Transverse colon (tissue), 4 donors: ENCODE measurements at regions not wholly inside any gene's neighbourhood (a gene's known extent, or its start where the extent isn't known, plus 50 kb on each side); places are given as distances from the start of the nearest gene placed in this dataset.
"Not testable (repeated sequence)": the region's sequence is repeated elsewhere in the genome, so short reads cannot be mapped to it uniquely, and the experiment has no call there.

Experiments used
- DNase-seq: peaks from one replicate; pipeline ENCODE4 v3.0.0-alpha.2; 2019
- H3K27ac ChIP-seq, 4 donors: fragments of 200-600 bp; sonication (generic); 2 replicates each; pipeline ENCODE4 v1.5.1; 2016 to 2018; ENCODE audit warnings: inconsistent platforms in 4 of 4
- H3K27me3 ChIP-seq: fragments of 200-600 bp; sonication (generic); 2 replicates; pipeline ENCODE4 v1.5.1; 2017; ENCODE audit warnings: inconsistent platforms
- H3K36me3 ChIP-seq, 4 donors: fragments of 200-600 bp; sonication (generic); 2 replicates each; pipeline ENCODE4 v1.5.1; 2017 to 2019; ENCODE audit warnings: inconsistent platforms in 4 of 4
- H3K4me1 ChIP-seq, 4 donors: fragments of 200-600 bp; sonication (generic); 2 replicates each; pipeline ENCODE4 v1.5.1; 2017 to 2020; ENCODE audit warnings: inconsistent platforms in 4 of 4
- H3K4me3 ChIP-seq, 4 donors: fragments of 200-600 bp; sonication (generic); 1 replicate in 1 of 4; 2 replicates in 3 of 4; pipeline versions ENCODE4 v1.5.1 to v1.6.1; 2017 to 2019; ENCODE audit warnings: inconsistent platforms in 4 of 4
- H3K9me3 ChIP-seq, 2 donors: fragments of 200-600 bp; sonication (generic); 2 replicates each; pipeline ENCODE4 v1.5.1; 2017 to 2019; ENCODE audit warnings: inconsistent platforms in 2 of 2
- CTCF ChIP-seq, 5 experiments: fragments of 200-600 bp in 3 of 5; fragments of 450-650 bp in 2 of 5; sonication (generic) in 3 of 5; IDR thresholded peaks; 1 replicate in 2 of 5; 2 replicates in 3 of 5; pipeline ENCODE4 v1.5.1; 2016 to 2017; ENCODE audit warnings: antibody characterized with exemption in 5 of 5, inconsistent platforms in 3 of 5, mild to moderate bottlenecking in 2 of 5, moderate library complexity in 1 of 5
- EP300 ChIP-seq: sonication (generic); formaldehyde crosslinking; IDR thresholded peaks from one replicate; pipeline ENCODE4 v1.6.1; 2017; ENCODE audit warnings: antibody characterized with exemption, low read depth
- POLR2A ChIP-seq: fragments of 450-650 bp; IDR thresholded peaks from one replicate; pipeline ENCODE4 v1.6.1; 2016; ENCODE audit warnings: antibody characterized with exemption, mild to moderate bottlenecking, moderate library complexity
- POLR2AphosphoS5 ChIP-seq, 3 donors: sonication (generic); formaldehyde crosslinking; IDR thresholded peaks; one replicate each; pipeline ENCODE4 v1.6.1; 2016; ENCODE audit warnings: antibody characterized with exemption in 3 of 3
- WGBS, 2 donors: methylation state at CpG; one replicate each; pipeline ENCODE4 v1.1.5; 2018; ENCODE audit warnings: low coverage in 1 of 2; 5-methylcytosine and 5-hydroxymethylcytosine counted together
- in situ Hi-C, 4 donors: fragments of 200-750 bp; cut with MboI; loops; one replicate each; pipeline versions ENCODE4 v1.15.0 to v1.15.1; 2017; ENCODE audit warnings: low sequenced_read_pairs in 3 of 4, low pct_ligation_motif_present in 1 of 4, low pct_unique_long_range_greater_than_20kb in 1 of 4
- intact Hi-C: fragments of 100-400 bp; cut with DNase I; formaldehyde crosslinking; loops from one replicate; pipeline ENCODE4 v1.15.1; 2023; ENCODE audit warnings: low total_unique reads

DNA sequence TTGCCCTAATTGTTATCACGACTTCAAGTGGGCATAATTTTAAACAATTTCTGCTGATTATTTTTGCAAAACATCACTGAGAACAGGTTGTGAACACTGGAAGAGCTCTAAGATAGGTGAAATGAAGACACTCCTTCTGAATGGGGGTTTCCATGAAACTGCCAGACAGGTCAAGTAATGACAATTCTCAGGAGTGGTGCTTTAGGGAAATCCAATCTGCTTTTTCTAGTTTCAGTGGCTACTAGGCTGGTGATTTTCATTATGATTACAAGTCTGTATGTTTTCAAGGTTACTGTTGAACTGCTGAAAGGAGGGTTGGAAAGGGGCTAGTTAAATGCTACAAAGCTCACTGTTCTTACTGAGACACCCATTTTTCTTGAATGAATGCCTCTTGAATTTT, 1724.2 kb downstream of the PCDH9 start:
- no peak for TF ChIP-seq EP300
- no peak for TF ChIP-seq POLR2A
- TF ChIP-seq CTCF (IDR thresholded peaks at IDR 0.05) = no peak
- TF ChIP-seq POLR2AphosphoS5 (IDR thresholded peaks at IDR 0.05) = no peak
- intact Hi-C loops = no loop called here
- peaks cover 0 to 8% of the 10 kb centered on the region in 2 donors for H3K9me3 ChIP-seq
- no peaks in the 10 kb centered on the region for H3K36me3 ChIP-seq
- H3K27me3 ChIP-seq = no peaks in the 10 kb centered on the region
- H3K4me1 ChIP-seq = no peaks in the 10 kb centered on the region
- in situ Hi-C loops = no loop called here
- H3K27ac ChIP-seq = no peak overlapping the region
- WGBS, 2 donors = 71 to 91% methylated on average over 1 of the region's 1 CpG
- no peak overlapping the region for H3K4me3 ChIP-seq
- no peak for DNase-seq

GRCh38 chr13:65504213-65504612, 1725.9 kb downstream of the PCDH9 start:
- DNase-seq = no peak
- Histone ChIP-seq H3K27me3 (no peaks in the 10 kb centered on the region), H3K9me3 (peaks cover 0 to 8% of the 10 kb centered on the region in 2 donors), H3K4me3 (no peak overlapping the region), H3K4me1 (no peaks in the 10 kb centered on the region), H3K36me3 (no peaks in the 10 kb centered on the region), H3K27ac (no peak overlapping the region)
- 58 to 72% methylated on average over 1 of the region's 1 CpG for WGBS, 2 donors
- intact Hi-C loops (no loop called here), in situ Hi-C loops (no loop called here)
- no peak for TF ChIP-seq EP300
- TF ChIP-seq POLR2A = no peak

GRCh38 chr13:65500481-65500880, 1729.7 kb downstream of the PCDH9 start:
- Histone ChIP-seq H3K4me3 (no peak overlapping the region), H3K27me3 (no peaks in the 10 kb centered on the region), H3K36me3 (no peaks in the 10 kb centered on the region), H3K9me3 (peaks cover 0 to 4% of the 10 kb centered on the region in 2 donors), H3K27ac (no peak overlapping the region), H3K4me1 (no peaks in the 10 kb centered on the region)
- TF ChIP-seq POLR2A = no peak
- intact Hi-C loops (no loop called here), in situ Hi-C loops (no loop called here)
- no peak for DNase-seq
- 49 to 61% methylated on average over 3 of the region's 3 CpGs for WGBS, 2 donors

DNA sequence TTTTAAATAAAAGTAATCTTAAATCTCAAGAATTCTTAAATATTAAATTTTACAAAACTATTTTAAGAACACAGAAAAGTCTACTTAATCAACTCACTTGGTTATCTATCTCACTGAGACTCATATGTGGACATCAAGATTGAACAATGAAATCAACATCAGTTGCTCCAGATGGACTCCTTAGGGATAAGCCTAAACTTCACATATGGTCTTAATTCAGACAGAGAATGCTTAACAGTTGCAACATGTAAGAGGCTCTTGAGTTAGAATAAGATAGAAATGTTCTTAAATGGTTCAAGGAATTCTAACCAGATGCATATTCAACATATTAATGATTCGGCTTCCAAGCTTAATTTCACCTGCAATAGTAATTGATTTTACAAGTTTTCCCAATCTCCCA, 1730.9 kb downstream of the PCDH9 start:
- Histone ChIP-seq H3K9me3 (peaks cover 0 to 2% of the 10 kb centered on the region in 2 donors), H3K4me3 (no peak overlapping the region), H3K36me3 (no peaks in the 10 kb centered on the region), H3K27me3 (no peaks in the 10 kb centered on the region), H3K4me1 (no peaks in the 10 kb centered on the region), H3K27ac (no peak overlapping the region)
- WGBS, 2 donors = 71 to 91% methylated on average over 1 of the region's 1 CpG
- no peak for DNase-seq
- TF ChIP-seq POLR2AphosphoS5 (IDR thresholded peaks at IDR 0.05) (no peak), POLR2A (no peak), CTCF (IDR thresholded peaks at IDR 0.05) (no peak), EP300 (no peak)
- in situ Hi-C loops = no loop called here
- intact Hi-C loops = no loop called here

DNA sequence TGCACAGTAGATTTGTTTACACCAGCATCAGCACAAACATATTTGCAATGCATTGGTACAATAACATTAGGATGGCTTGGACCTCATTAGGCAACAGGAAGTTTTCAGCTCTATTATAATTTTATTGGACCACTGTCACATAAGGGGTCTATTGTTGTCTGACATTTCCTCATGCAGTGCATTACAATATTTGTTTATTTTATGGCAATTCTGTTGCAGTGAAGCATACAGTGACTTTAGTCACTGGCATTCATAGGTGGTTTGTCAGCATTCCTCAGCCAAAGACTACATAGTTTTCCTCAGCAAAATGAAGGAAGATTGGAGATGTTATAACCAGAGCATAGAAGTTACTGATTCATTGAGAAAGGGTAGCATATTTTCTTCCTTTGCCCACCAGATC, 1732.9 kb downstream of the PCDH9 start:
- Histone ChIP-seq H3K36me3 (no peaks in the 10 kb centered on the region), H3K27ac (no peak overlapping the region), H3K9me3 (no peaks in the 10 kb centered on the region), H3K4me3 (no peak overlapping the region), H3K4me1 (no peaks in the 10 kb centered on the region), H3K27me3 (no peaks in the 10 kb centered on the region)
- intact Hi-C loops = no loop called here
- in situ Hi-C loops = no loop called here
- TF ChIP-seq POLR2AphosphoS5 (IDR thresholded peaks at IDR 0.05) = no peak
- no peak for TF ChIP-seq CTCF (IDR thresholded peaks at IDR 0.05)
- no peak for TF ChIP-seq EP300
- TF ChIP-seq POLR2A = no peak
- DNase-seq = no peak

- H3K27ac ChIP-seq, H3K4me3 ChIP-seq, intact Hi-C loops, H3K4me1 ChIP-seq, H3K27me3 ChIP-seq, H3K9me3 ChIP-seq, H3K36me3 ChIP-seq, DNase-seq, in situ Hi-C loops: not testable (repeated sequence)
- 40 to 72% methylated on average over 1 of the region's 1 CpG for WGBS, 2 donors
These were observed 1739.4 kb downstream of the PCDH9 start for GRCh38 chr13:65490725-65491124.
